HCT116 (cell line): ENCODE measurements at regions not wholly inside any gene's neighbourhood (a gene's known extent, or its start where the extent isn't known, plus 50 kb on each side); places are given as distances from the start of the nearest gene placed in this dataset.

ENCODE experiments used
- CEBPB ChIP-seq: IDR thresholded peaks from 2 replicates; pipeline ENCODE4 v1.6.1; 2012; ENCODE audit warnings: low read depth
- CTCF ChIP-seq, 3 experiments: fragments of 200-600 bp in 1 of 3; sonication (generic) in 1 of 3; IDR thresholded peaks in 2 of 3; conservative IDR thresholded peaks in 1 of 3; 2 replicates each; pipeline ENCODE4 v1.5.1; 2012 to 2017; ENCODE audit warnings: low read depth in 2 of 3, low read length in 2 of 3, antibody characterized with exemption in 1 of 3, borderline replicate concordance in 1 of 3, control low read depth in 1 of 3, mild to moderate bottlenecking in 1 of 3, mixed read lengths in 1 of 3, mixed run types in 1 of 3, moderate library complexity in 1 of 3; ENCODE audit not compliant: insufficient read depth in 1 of 3
- EZH2 ChIP-seq: fragments of 200-600 bp; sonication (generic); IDR thresholded peaks from 2 replicates; pipeline ENCODE4 v1.6.1; 2017; ENCODE audit warnings: antibody characterized with exemption, mixed run types
- JUND ChIP-seq: IDR thresholded peaks from 2 replicates; pipeline ENCODE4 v1.6.1; 2012
- REST ChIP-seq: IDR thresholded peaks from 2 replicates; pipeline ENCODE4 v1.6.1; 2012; ENCODE audit warnings: low read depth

- TF ChIP-seq REST: no peak
- TF ChIP-seq CTCF (IDR thresholded peaks at IDR 0.05 in 2 of 3, conservative IDR thresholded peaks at IDR 0.05 in 1 of 3; ENCODE audit: borderline replicate concordance in 1 of 3, insufficient read depth in 1 of 3, low read depth in 2 of 3, low read length in 2 of 3): no peak
- no peak for TF ChIP-seq JUND
- no peak for TF ChIP-seq EZH2
- TF ChIP-seq CEBPB: no peak
Measured at GRCh38 chr1:89451011-89451410, 73.6 kb upstream of the LRRC8B start.
